CD4-positive, alpha-beta T cell (primary cell): ENCODE measurements at regions not wholly inside any gene's neighbourhood (a gene's known extent, or its start where the extent isn't known, plus 50 kb on each side); places are given as distances from the start of the nearest gene placed in this dataset.
A peak's percentile ranks its signal among the peaks of the same experiment; 100 is the strongest.

Source experiments
- ATAC-seq: fragments of 200-7000 bp; cut with Tn5 transposase; one replicate; pipeline ENCODE4 v1.10.0; 2022; ENCODE audit warnings: mild to moderate bottlenecking; ENCODE audit not compliant: poor library complexity
- CTCF ChIA-PET: fragments of 350-600 bp; sonication (Branson Sonifier 250); formaldehyde crosslinking; loops from one replicate; lab custom pipeline; 2021; ENCODE audit warnings: antibody characterized with exemption, inconsistent platforms; lab: Charles Lee
- POLR2A ChIA-PET: fragments of 350-600 bp; sonication (Branson Sonifier 250); formaldehyde crosslinking; loops from one replicate; lab custom pipeline; 2021; ENCODE audit warnings: antibody characterized with exemption, inconsistent platforms; lab: Charles Lee
- DNase-seq, 14 experiments: peaks; one replicate each; pipeline ENCODE4 v3.0.0-alpha.2; 2013 to 2020; ENCODE audit warnings: mixed read lengths in 2 of 14
- H3K27ac ChIP-seq, 2 donors: one replicate each; pipeline versions ENCODE4 v1.5.1 to v1.7.0; 2013; ENCODE audit warnings: low read length in 2 of 2, low read depth in 1 of 2, mild to moderate bottlenecking in 1 of 2
- H3K27me3 ChIP-seq, 2 experiments: 1 replicate in 1 of 2; 2 replicates in 1 of 2; pipeline versions ENCODE4 v1.6.1 to v1.7.0; 2013; ENCODE audit warnings: low read length in 2 of 2, control low read depth in 1 of 2, mild to moderate bottlenecking in 1 of 2, moderate library complexity in 1 of 2; ENCODE audit not compliant: insufficient read depth in 2 of 2, control insufficient read depth in 1 of 2
- H3K36me3 ChIP-seq: one replicate; pipeline ENCODE4 v1.6.1; 2013; ENCODE audit warnings: low read length, control low read depth; ENCODE audit not compliant: insufficient read depth
- H3K4me1 ChIP-seq: one replicate; pipeline ENCODE4 v1.6.1; 2013; ENCODE audit warnings: low read length, control low read depth; ENCODE audit not compliant: insufficient read depth
- H3K4me3 ChIP-seq: one replicate; pipeline ENCODE4 v1.5.1; 2013; ENCODE audit warnings: mild to moderate bottlenecking, low read length, moderate library complexity
- H3K9me3 ChIP-seq, 2 experiments: 1 replicate in 1 of 2; 2 replicates in 1 of 2; pipeline versions ENCODE4 v1.6.1 to v1.7.0; 2013; ENCODE audit warnings: low read length in 2 of 2, mild to moderate bottlenecking in 2 of 2, control low read depth in 1 of 2, moderate library complexity in 1 of 2; ENCODE audit not compliant: control insufficient read depth in 1 of 2, insufficient read depth in 1 of 2
- H3K27ac Mint-ChIP-seq: one replicate; pipeline ENCODE4 v1.8.0; 2020; ENCODE audit warnings: mixed read lengths
- H3K27me3 Mint-ChIP-seq: one replicate; pipeline ENCODE4 v1.8.0; 2021; ENCODE audit warnings: mixed read lengths
- H3K36me3 Mint-ChIP-seq: one replicate; pipeline ENCODE4 v1.8.0; 2021; ENCODE audit warnings: low read depth, mixed read lengths
- H3K4me1 Mint-ChIP-seq: one replicate; pipeline ENCODE4 v1.8.0; 2021; ENCODE audit warnings: low read depth, mixed read lengths
- H3K4me3 Mint-ChIP-seq: one replicate; pipeline ENCODE4 v1.8.0; 2020; ENCODE audit warnings: mild to moderate bottlenecking, mixed read lengths
- H3K9me3 Mint-ChIP-seq: one replicate; pipeline ENCODE4 v1.8.0; 2020; ENCODE audit warnings: mixed read lengths
- CTCF ChIP-seq: fragments of 200-600 bp; IDR thresholded peaks from one replicate; pipeline ENCODE4 v1.8.0; 2022; ENCODE audit warnings: antibody characterized with exemption, mild to moderate bottlenecking
- intact Hi-C, 2 experiments: fragments of 100-400 bp; cut with DNase I in 1 of 2; cut with micrococcal nuclease in 1 of 2; formaldehyde crosslinking; loops; one replicate each; pipeline versions ENCODE4 v1.15.1 to v1.9.0; 2023 to 2025; cut with DNase I, micrococcal nuclease

- intact Hi-C loops: no loop called here
- POLR2A ChIA-PET: no interaction called here
These were observed 305.1 kb upstream of the PITRM1 start for GRCh38 chr10:3477683-3478082.

GRCh38 chr10:3476640-3477448 lies 304.3 kb upstream of the PITRM1 start:
- no peak overlapping the region for H3K4me3 Mint-ChIP-seq
- Histone ChIP-seq H3K9me3 (no peaks in the 10 kb centered on the region), H3K27ac (no peak overlapping the region), H3K36me3 (no peaks in the 10 kb centered on the region), H3K27me3 (no peaks in the 10 kb centered on the region), H3K4me3 (no peak overlapping the region), H3K4me1 (peaks cover 13% of the 10 kb centered on the region)
- DNase-seq (no peak), ATAC-seq (no peak)
- H3K9me3 Mint-ChIP-seq: no peaks in the 10 kb centered on the region
- no peaks in the 10 kb centered on the region for H3K36me3 Mint-ChIP-seq
- ChIA-PET CTCF (no interaction called here), POLR2A (interaction anchor here (0.6 kb wide), 1 partner anchor 307 kb away, joined by 3 read pairs; no protein-coding TSS in a partner anchor)
- H3K27ac Mint-ChIP-seq: no peak overlapping the region
- H3K4me1 Mint-ChIP-seq: peaks cover 20% of the 10 kb centered on the region
- no peaks in the 10 kb centered on the region for H3K27me3 Mint-ChIP-seq
- no peak for TF ChIP-seq CTCF
- intact Hi-C loops: no loop called here

More at GRCh38 chr10:3477683-3478082, 305.1 kb upstream of the PITRM1 start:
- no peak overlapping the region for H3K27ac Mint-ChIP-seq
- no peaks in the 10 kb centered on the region for H3K36me3 Mint-ChIP-seq
- Histone ChIP-seq H3K9me3 (no peaks in the 10 kb centered on the region), H3K27ac (no peak overlapping the region), H3K4me1 (peaks cover 7% of the 10 kb centered on the region), H3K27me3 (no peaks in the 10 kb centered on the region), H3K36me3 (no peaks in the 10 kb centered on the region), H3K4me3 (no peak overlapping the region)
- peaks cover 12% of the 10 kb centered on the region for H3K4me1 Mint-ChIP-seq
- DNase-seq (peak in 1 of 14 experiments; percentile 34), ATAC-seq (no peak)
- H3K27me3 Mint-ChIP-seq: no peaks in the 10 kb centered on the region
- CTCF ChIA-PET: no interaction called here
- H3K9me3 Mint-ChIP-seq: no peaks in the 10 kb centered on the region
- TF ChIP-seq CTCF: no peak
- H3K4me3 Mint-ChIP-seq: no peak overlapping the region

GRCh38 chr10:3476186-3476585 lies 303.6 kb upstream of the PITRM1 start:
- H3K27ac ChIP-seq: no peak overlapping the region
- ChIA-PET CTCF (no interaction called here), POLR2A (interaction anchor here (0.6 kb wide), 1 partner anchor 308 kb away, joined by 3 read pairs; no protein-coding TSS in a partner anchor)
- no peak for TF ChIP-seq CTCF
- no peaks in the 10 kb centered on the region for H3K36me3 ChIP-seq
- ATAC-seq (no peak), DNase-seq (no peak)
- intact Hi-C loops: no loop called here
- H3K4me1 Mint-ChIP-seq: peaks cover 24% of the 10 kb centered on the region
- no peaks in the 10 kb centered on the region for H3K9me3 Mint-ChIP-seq
- no peak overlapping the region for H3K4me3 Mint-ChIP-seq
- H3K27ac Mint-ChIP-seq: no peak overlapping the region
- H3K4me1 ChIP-seq: peaks cover 14% of the 10 kb centered on the region
- H3K9me3 ChIP-seq: no peaks in the 10 kb centered on the region
- H3K4me3 ChIP-seq: no peak overlapping the region
- no peaks in the 10 kb centered on the region for H3K36me3 Mint-ChIP-seq
- H3K27me3 ChIP-seq: no peaks in the 10 kb centered on the region
- no peaks in the 10 kb centered on the region for H3K27me3 Mint-ChIP-seq
